Endothelial cell of umbilical vein (primary cell): ENCODE measurements at regions not wholly inside any gene's neighbourhood (a gene's known extent, or its start where the extent isn't known, plus 50 kb on each side); places are given as distances from the start of the nearest gene placed in this dataset.
"Not testable (repeated sequence)": the region's sequence is repeated elsewhere in the genome, so short reads cannot be mapped to it uniquely, and the experiment has no call there.

Source experiments
- BruUV-seq: library from RNA; stranded (reverse); fragments of 400-500 nt; replicated peaks from 2 replicates; lab custom pipeline; 2021; lab: Mats Ljungman, UMichigan
- CTCF ChIA-PET: fragments of 300-600, 350-600 bp; sonication (Branson Sonifier 250); formaldehyde crosslinking; loops from one replicate; lab custom pipeline; 2021; ENCODE audit warnings: antibody characterized with exemption, inconsistent platforms; lab: Charles Lee
- POLR2A ChIA-PET: fragments of 300-600, 350-600 bp; sonication (Branson Sonifier 250); formaldehyde crosslinking; loops from one replicate; lab custom pipeline; 2021; ENCODE audit warnings: antibody characterized with exemption, inconsistent platforms; lab: Charles Lee
- DNase-seq: peaks from one replicate; pipeline ENCODE4 v3.0.0-alpha.2; 2011; ENCODE audit warnings: low read depth, low spot score
- FAIRE-seq: peaks from 2 replicates; lab custom pipeline; 2011; peaks lifted over from hg19 to GRCh38; lab: Jason Lieb, UNC
- H2AFZ ChIP-seq: 2 replicates; pipeline ENCODE4 v1.6.0; 2012; ENCODE audit warnings: low read depth, low read length, control low read depth, inconsistent platforms
- H3K27ac ChIP-seq: 2 replicates; pipeline ENCODE4 v1.5.1; 2011; ENCODE audit warnings: low read depth, mild to moderate bottlenecking, control low read depth, low read length, moderate library complexity; ENCODE audit not compliant: insufficient read depth
- H3K27me3 ChIP-seq, 2 experiments: 2 replicates each; pipeline versions ENCODE4 v1.6.0 to v1.6.1; 2011; ENCODE audit warnings: low read length in 2 of 2, mixed read lengths in 1 of 2; ENCODE audit not compliant: control insufficient read depth in 2 of 2, insufficient read depth in 2 of 2
- H3K36me3 ChIP-seq, 2 experiments: 2 replicates in 1 of 2; 3 replicates in 1 of 2; pipeline ENCODE4 v1.5.1; 2011; ENCODE audit warnings: low read length in 2 of 2, mild to moderate bottlenecking in 1 of 2, moderate library complexity in 1 of 2; ENCODE audit not compliant: control insufficient read depth in 2 of 2, insufficient read depth in 2 of 2; ENCODE audit errors: extremely low read depth in 1 of 2
- H3K4me1 ChIP-seq: 3 replicates; pipeline ENCODE4 v1.5.1; 2011; ENCODE audit warnings: mild to moderate bottlenecking, low read length; ENCODE audit not compliant: control insufficient read depth, insufficient read depth; ENCODE audit errors: extremely low read depth
- H3K4me2 ChIP-seq: 2 replicates; pipeline ENCODE4 v1.6.1; 2011; ENCODE audit warnings: low read length, control low read depth, mixed read lengths; ENCODE audit not compliant: insufficient read depth
- H3K4me3 ChIP-seq, 3 experiments: fragments of 200-600 bp in 1 of 3; sonication (generic), shearing (Covaris generic) in 1 of 3; replicated peaks in 1 of 3; 2 replicates each; pipeline ENCODE4 v1.5.1; 2011 to 2016; ENCODE audit warnings: control low read depth in 3 of 3, low read length in 3 of 3, mild to moderate bottlenecking in 2 of 3, inconsistent platforms in 1 of 3, low read depth in 1 of 3, moderate library complexity in 1 of 3; ENCODE audit not compliant: insufficient read depth in 1 of 3
- H3K79me2 ChIP-seq: 2 replicates; pipeline ENCODE4 v1.6.0; 2012; ENCODE audit warnings: low read length, inconsistent platforms; ENCODE audit not compliant: control insufficient read depth, insufficient read depth
- H3K9ac ChIP-seq: replicated peaks from 2 replicates; pipeline ENCODE3; 2011; ENCODE audit warnings: low read length, control low read depth; ENCODE audit not compliant: insufficient read depth; ENCODE audit errors: extremely low read depth
- H3K9me1 ChIP-seq: replicated peaks from 3 replicates; pipeline ENCODE4 v1.6.0; 2011; ENCODE audit warnings: mild to moderate bottlenecking, low read length; ENCODE audit not compliant: control insufficient read depth, insufficient read depth; ENCODE audit errors: extremely low read depth
- H3K9me3 ChIP-seq: replicated peaks from 2 replicates; pipeline ENCODE4 v1.5.1; 2012; ENCODE audit warnings: low read length, inconsistent platforms; ENCODE audit not compliant: control insufficient read depth, insufficient read depth
- H4K20me1 ChIP-seq: replicated peaks from 2 replicates; pipeline ENCODE3; 2011; ENCODE audit warnings: mild to moderate bottlenecking, low read length; ENCODE audit not compliant: control insufficient read depth, insufficient read depth; ENCODE audit errors: extremely low read depth
- dilution Hi-C: fragments of 300-500 bp; cut with MboI; formaldehyde crosslinking; loops from one replicate; pipeline ENCODE4 v1.15.0; 2019; ENCODE audit warnings: low sequenced_read_pairs; ENCODE audit not compliant: extremely low pct_ligation_motif_present
- intact Hi-C: fragments of 100-400 bp; cut with micrococcal nuclease; formaldehyde crosslinking; loops from one replicate; pipeline ENCODE4 v1.10.0; 2022
- TF ChIP-seq, protein P1 (sequence below): IDR thresholded peaks from 2 replicates; pipeline ENCODE4 v1.6.1; 2011; ENCODE audit not compliant: insufficient read depth, insufficient read length

DNA sequence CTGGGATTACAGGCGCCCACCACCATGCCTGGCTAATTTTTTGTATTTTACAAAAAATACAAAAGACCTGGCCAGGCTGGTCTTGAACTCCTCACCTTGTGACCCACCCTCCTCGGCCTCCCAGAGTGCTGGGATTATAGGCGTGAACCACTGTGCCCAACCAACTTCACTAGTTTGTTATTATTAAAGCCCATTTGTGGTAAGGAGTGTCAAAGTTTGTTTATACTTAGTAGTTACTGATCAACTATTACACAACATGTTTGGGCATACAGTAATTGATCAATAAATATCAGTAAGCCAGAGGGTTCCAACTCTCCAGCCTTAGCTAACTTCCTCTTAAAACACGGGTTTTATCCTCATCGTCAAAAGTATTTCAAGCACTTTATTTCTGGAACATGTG, 67.5 kb upstream of the ZNG1B start:
- H4K20me1 ChIP-seq: no peaks in the 10 kb centered on the region

DNA sequence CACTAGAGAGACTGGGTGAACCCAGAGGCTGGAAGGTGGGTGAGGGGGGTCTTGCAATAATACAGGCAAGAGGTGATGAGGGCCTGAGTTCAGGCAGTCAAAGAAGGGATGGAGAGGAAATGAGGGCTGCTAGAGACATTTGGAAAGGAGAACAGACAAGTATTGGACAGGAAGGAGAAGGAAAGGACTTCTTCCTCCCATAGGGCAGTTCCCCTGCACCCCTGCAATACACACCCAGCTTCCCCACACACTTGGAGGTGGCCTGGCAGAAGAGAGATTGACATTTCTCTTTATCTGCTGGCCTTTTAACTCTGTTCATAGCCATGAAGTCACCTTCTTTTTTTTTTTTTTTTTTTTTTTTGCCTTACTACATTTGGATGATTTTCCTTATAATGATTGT, 68.9 kb upstream of the ZNG1B start:
- intact Hi-C loops, CTCF ChIA-PET, H3K79me2 ChIP-seq, H3K9me3 ChIP-seq, BruUV-seq, dilution Hi-C loops, H3K36me3 ChIP-seq, POLR2A ChIA-PET, H3K27ac ChIP-seq, H4K20me1 ChIP-seq, H3K4me3 ChIP-seq, H3K9me1 ChIP-seq, FAIRE-seq, H2AFZ ChIP-seq, H3K9ac ChIP-seq, H3K4me1 ChIP-seq, H3K4me2 ChIP-seq, H3K27me3 ChIP-seq, DNase-seq: not testable (repeated sequence)

More for the DNA sequence above, 67.5 kb upstream of the ZNG1B start:
- DNase-seq: no peak
- ChIA-PET CTCF (interaction anchor here (1.0 to 4.2 kb wide), 6 partner anchors 118 to 233 kb away, joined by 3 to 44 read pairs (median 26); no protein-coding TSS in a partner anchor), POLR2A (no interaction called here)
- FAIRE-seq: no peak
- no peak overlapping the region for H3K4me3 ChIP-seq
- no TSS peak for BruUV-seq
- no peaks in the 10 kb centered on the region for H3K36me3 ChIP-seq
- H2AFZ ChIP-seq: no peak overlapping the region
- no peak overlapping the region for H3K4me2 ChIP-seq
- no peaks in the 10 kb centered on the region for H3K27me3 ChIP-seq
- no peaks in the 10 kb centered on the region for H3K9me1 ChIP-seq
- intact Hi-C loops (loop anchor here (1.0 kb wide), 3 partner anchors 121 to 233 kb away; no protein-coding TSS in a partner anchor), dilution Hi-C loops (no loop called here)
- H3K9me3 ChIP-seq: no peaks in the 10 kb centered on the region
- H3K27ac ChIP-seq: no peak overlapping the region
- H3K79me2 ChIP-seq: no peaks in the 10 kb centered on the region
- TF ChIP-seq, protein P1, sequence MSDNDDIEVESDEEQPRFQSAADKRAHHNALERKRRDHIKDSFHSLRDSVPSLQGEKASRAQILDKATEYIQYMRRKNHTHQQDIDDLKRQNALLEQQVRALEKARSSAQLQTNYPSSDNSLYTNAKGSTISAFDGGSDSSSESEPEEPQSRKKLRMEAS: no peak
- no peak overlapping the region for H3K9ac ChIP-seq
- H3K4me1 ChIP-seq: no peaks in the 10 kb centered on the region

DNA sequence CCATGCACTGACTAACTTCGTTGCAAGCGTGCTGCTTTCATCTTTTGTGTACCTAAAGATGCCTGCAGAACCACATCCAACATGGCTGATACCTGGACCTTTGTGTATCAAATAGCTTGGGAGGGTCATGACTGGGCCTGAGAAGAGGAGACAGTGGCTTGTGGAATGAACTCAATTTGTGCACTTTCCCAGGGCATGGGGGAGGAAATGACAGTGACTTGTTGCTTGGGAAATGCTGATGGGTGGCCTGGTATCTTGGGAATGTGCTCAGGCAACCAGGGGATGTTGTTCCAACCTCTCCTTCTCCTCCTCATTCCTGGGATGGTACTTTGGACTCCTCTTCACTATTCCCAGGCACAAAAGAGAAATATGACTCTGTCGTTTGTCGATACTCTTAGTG, 70.7 kb upstream of the ZNG1B start:
- H3K4me1 ChIP-seq, H3K27me3 ChIP-seq, intact Hi-C loops, H4K20me1 ChIP-seq, H3K9me1 ChIP-seq, FAIRE-seq, H3K36me3 ChIP-seq, H3K27ac ChIP-seq, H3K9me3 ChIP-seq, DNase-seq, H3K4me3 ChIP-seq, BruUV-seq, H3K9ac ChIP-seq, H3K4me2 ChIP-seq, POLR2A ChIA-PET, H3K79me2 ChIP-seq, dilution Hi-C loops, H2AFZ ChIP-seq: not testable (repeated sequence)
- CTCF ChIA-PET: interaction anchor here (1.4 kb wide), 1 partner anchor 168 kb away, joined by 3 read pairs; no protein-coding TSS in a partner anchor

DNA sequence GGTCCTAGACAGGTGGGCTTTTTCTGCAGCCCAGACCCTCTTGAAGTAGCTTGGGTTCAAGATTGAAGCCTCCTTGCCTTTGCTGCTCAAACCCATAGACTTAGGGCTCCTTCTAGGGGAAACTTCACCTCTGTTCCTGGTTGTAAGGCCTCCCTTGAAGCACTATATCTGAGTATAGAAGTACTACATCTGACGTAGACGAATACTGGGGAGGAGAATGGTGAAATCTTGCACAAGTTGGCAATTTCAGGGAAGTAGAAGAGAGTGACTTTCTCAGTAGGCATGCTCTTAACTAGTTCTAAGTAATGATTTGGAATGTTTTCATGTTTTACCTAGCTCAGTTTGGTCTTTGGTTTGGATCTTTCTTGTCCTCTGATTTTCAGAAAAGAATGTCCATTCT, 71.7 kb upstream of the ZNG1B start:
- H3K9me1 ChIP-seq, FAIRE-seq, H3K27ac ChIP-seq, H4K20me1 ChIP-seq, H3K9me3 ChIP-seq, H3K36me3 ChIP-seq, H3K4me3 ChIP-seq, BruUV-seq, H3K4me2 ChIP-seq, dilution Hi-C loops, DNase-seq, H3K9ac ChIP-seq, POLR2A ChIA-PET, intact Hi-C loops, H3K27me3 ChIP-seq, H3K79me2 ChIP-seq, H3K4me1 ChIP-seq, H2AFZ ChIP-seq: not testable (repeated sequence)
- CTCF ChIA-PET: interaction anchor here (0.6 to 2.0 kb wide), 6 partner anchors 116 to 229 kb away, joined by 3 to 10 read pairs (median 6); no protein-coding TSS in a partner anchor
